ENCODE measurements at regions not wholly inside any gene's neighbourhood (a gene's known extent, or its start where the extent isn't known, plus 50 kb on each side); places are given as distances from the start of the nearest gene placed in this dataset.

GRCh38 chrX:38864165-38864564 lies 62.9 kb downstream of the MID1IP1 start:
- TF ChIP-seq RAD21 (conservative IDR thresholded peaks at IDR 0.05) = no peak
- TF ChIP-seq CTCF (IDR thresholded peaks at IDR 0.05; ENCODE audit: poor library complexity, severe bottlenecking) = no peak
- no peak for TF ChIP-seq POLR2AphosphoS5 (IDR thresholded peaks at IDR 0.05)
- no peak for TF ChIP-seq REST (IDR thresholded peaks at IDR 0.05; ENCODE audit: borderline replicate concordance)
- TF ChIP-seq EP300 (conservative IDR thresholded peaks at IDR 0.05; ENCODE audit: poor library complexity, severe bottlenecking) = no peak
- TF ChIP-seq MXI1 (conservative IDR thresholded peaks at IDR 0.05; ENCODE audit: poor library complexity, severe bottlenecking) = no peak
- TF ChIP-seq EZH2 (IDR thresholded peaks at IDR 0.05; ENCODE audit: borderline replicate concordance, insufficient read depth, low read length, poor library complexity, severe bottlenecking) = no peak
